ENCODE measurements at regions not wholly inside any gene's neighbourhood (a gene's known extent, or its start where the extent isn't known, plus 50 kb on each side); places are given as distances from the start of the nearest gene placed in this dataset.
"Not testable (repeated sequence)": the region's sequence is repeated elsewhere in the genome, so short reads cannot be mapped to it uniquely, and the experiment has no call there.

GRCh38 chr14:106761886-106762816 lies 1235.8 kb downstream of the TMEM121 start:
- DNase-seq (ENCODE audit: low spot score): not testable (repeated sequence)

- peak; percentile 50 for DNase-seq (ENCODE audit: low spot score)
Measured at GRCh38 chr14:106764968-106765369, 1238.6 kb downstream of the TMEM121 start.

GRCh38 chr14:106766145-106766544 lies 1239.8 kb downstream of the TMEM121 start:
- DNase-seq (ENCODE audit: low spot score): no peak

GRCh38 chr14:106766551-106767277 lies 1240.3 kb downstream of the TMEM121 start:
- DNase-seq (ENCODE audit: low spot score): not testable (repeated sequence)

GRCh38 chr14:106768230-106768629 lies 1241.8 kb downstream of the TMEM121 start:
- not testable (repeated sequence) for DNase-seq (ENCODE audit: low spot score)

GRCh38 chr14:106768972-106769700 lies 1242.8 kb downstream of the TMEM121 start:
- not testable (repeated sequence) for DNase-seq (ENCODE audit: low spot score)

- DNase-seq (ENCODE audit: low spot score): peak; percentile 34
Measured at GRCh38 chr14:106770158-106770672, 1243.8 kb downstream of the TMEM121 start.

- DNase-seq (ENCODE audit: low spot score): peak; percentile 68
Measured at GRCh38 chr14:106774889-106775480, 1248.6 kb downstream of the TMEM121 start.

- peak; percentile 38 for DNase-seq (ENCODE audit: low spot score)
Measured at GRCh38 chr14:106776395-106776983, 1250.1 kb downstream of the TMEM121 start.

- no peak for DNase-seq (ENCODE audit: low spot score)
Measured at GRCh38 chr14:106778986-106779385, 1252.6 kb downstream of the TMEM121 start.

- DNase-seq (ENCODE audit: low spot score): no peak
Measured at GRCh38 chr14:106786697-106787096, 1260.3 kb downstream of the TMEM121 start.

GRCh38 chr14:106787626-106788025 lies 1261.2 kb downstream of the TMEM121 start:
- DNase-seq (ENCODE audit: low spot score): no peak

- no peak for DNase-seq (ENCODE audit: low spot score)
Measured at GRCh38 chr14:106788534-106788933, 1262.2 kb downstream of the TMEM121 start.

GRCh38 chr14:106789318-106789717 lies 1262.9 kb downstream of the TMEM121 start:
- no peak for DNase-seq (ENCODE audit: low spot score)

GRCh38 chr14:106790189-106791036 lies 1264.0 kb downstream of the TMEM121 start:
- DNase-seq (ENCODE audit: low spot score): peak; percentile 86

GRCh38 chr14:106792543-106792942 lies 1266.2 kb downstream of the TMEM121 start:
- DNase-seq (ENCODE audit: low spot score): no peak

- DNase-seq (ENCODE audit: low spot score): not testable (repeated sequence)
Measured at GRCh38 chr14:106798166-106798565, 1271.8 kb downstream of the TMEM121 start.

GRCh38 chr14:106802413-106803364 lies 1276.3 kb downstream of the TMEM121 start:
- DNase-seq (ENCODE audit: low spot score): peak; percentile 10

GRCh38 chr14:106803379-106803778 lies 1277.0 kb downstream of the TMEM121 start:
- DNase-seq (ENCODE audit: low spot score): no peak
